Endodermal cell (in vitro differentiated cells): ENCODE measurements at regions not wholly inside any gene's neighbourhood (a gene's known extent, or its start where the extent isn't known, plus 50 kb on each side); places are given as distances from the start of the nearest gene placed in this dataset.

Source experiments
- DNase-seq: peaks from one replicate; pipeline ENCODE4 v3.0.0-alpha.2; 2017
- H3K27ac ChIP-seq: 2 replicates; pipeline ENCODE4 v1.5.1; 2013; ENCODE audit warnings: mild to moderate bottlenecking, low read depth, low read length, moderate library complexity
- H3K27me3 ChIP-seq: 2 replicates; pipeline ENCODE4 v1.6.1; 2013; ENCODE audit warnings: mild to moderate bottlenecking, low read length, moderate library complexity; ENCODE audit not compliant: insufficient read depth, control insufficient read depth, poor library complexity, severe bottlenecking
- H3K36me3 ChIP-seq: 2 replicates; pipeline ENCODE4 v1.7.0; 2013; ENCODE audit warnings: mild to moderate bottlenecking, low read length, moderate library complexity; ENCODE audit not compliant: control insufficient read depth, insufficient read depth
- H3K4me1 ChIP-seq: one replicate; pipeline ENCODE4 v1.7.0; 2013; ENCODE audit warnings: low read length; ENCODE audit not compliant: control insufficient read depth, insufficient read depth
- H3K4me3 ChIP-seq: 2 replicates; pipeline ENCODE4 v1.5.1; 2013; ENCODE audit warnings: mild to moderate bottlenecking, low read length, moderate library complexity
- H3K9ac ChIP-seq: 2 replicates; pipeline ENCODE4 v1.6.1; 2013; ENCODE audit warnings: mild to moderate bottlenecking, low read length, moderate library complexity; ENCODE audit not compliant: poor library complexity, severe bottlenecking; ENCODE audit errors: extremely low read depth
- H3K9me3 ChIP-seq: 2 replicates; pipeline ENCODE4 v1.6.1; 2013; ENCODE audit warnings: mild to moderate bottlenecking, low read length, moderate library complexity; ENCODE audit not compliant: control insufficient read depth
- H3K27ac Mint-ChIP-seq: 2 replicates; pipeline ENCODE4 v1.8.0; 2020; ENCODE audit warnings: mixed read lengths
- H3K27me3 Mint-ChIP-seq: 2 replicates; pipeline ENCODE4 v1.8.0; 2021; ENCODE audit warnings: mild to moderate bottlenecking, mixed read lengths; ENCODE audit not compliant: insufficient read depth
- H3K36me3 Mint-ChIP-seq: 2 replicates; pipeline ENCODE4 v1.8.0; 2020; ENCODE audit warnings: low read depth, mixed read lengths
- H3K4me1 Mint-ChIP-seq: 2 replicates; pipeline ENCODE4 v1.8.0; 2020; ENCODE audit warnings: mixed read lengths
- H3K4me3 Mint-ChIP-seq: 2 replicates; pipeline ENCODE4 v1.8.0; 2020; ENCODE audit warnings: mild to moderate bottlenecking, moderate library complexity, mixed read lengths
- H3K9me3 Mint-ChIP-seq: 2 replicates; pipeline ENCODE4 v1.8.0; 2020; ENCODE audit warnings: mild to moderate bottlenecking, mixed read lengths
- WGBS, 2 experiments: methylation state at CpG; one replicate each; pipeline versions ENCODE4 v1.1.5 to v1.1.7; 2013; ENCODE audit warnings: missing lambda C conversion rate in 2 of 2, mixed read lengths in 1 of 2; ENCODE audit not compliant: insufficient coverage in 1 of 2, insufficient read length in 1 of 2; 5-methylcytosine and 5-hydroxymethylcytosine counted together
- TF ChIP-seq, protein P1 (sequence below): fragments of 200-600 bp; sonication (generic); conservative IDR thresholded peaks from 2 replicates; pipeline ENCODE4 v1.5.0; 2021; ENCODE audit warnings: antibody characterized with exemption, mild to moderate bottlenecking

DNA sequence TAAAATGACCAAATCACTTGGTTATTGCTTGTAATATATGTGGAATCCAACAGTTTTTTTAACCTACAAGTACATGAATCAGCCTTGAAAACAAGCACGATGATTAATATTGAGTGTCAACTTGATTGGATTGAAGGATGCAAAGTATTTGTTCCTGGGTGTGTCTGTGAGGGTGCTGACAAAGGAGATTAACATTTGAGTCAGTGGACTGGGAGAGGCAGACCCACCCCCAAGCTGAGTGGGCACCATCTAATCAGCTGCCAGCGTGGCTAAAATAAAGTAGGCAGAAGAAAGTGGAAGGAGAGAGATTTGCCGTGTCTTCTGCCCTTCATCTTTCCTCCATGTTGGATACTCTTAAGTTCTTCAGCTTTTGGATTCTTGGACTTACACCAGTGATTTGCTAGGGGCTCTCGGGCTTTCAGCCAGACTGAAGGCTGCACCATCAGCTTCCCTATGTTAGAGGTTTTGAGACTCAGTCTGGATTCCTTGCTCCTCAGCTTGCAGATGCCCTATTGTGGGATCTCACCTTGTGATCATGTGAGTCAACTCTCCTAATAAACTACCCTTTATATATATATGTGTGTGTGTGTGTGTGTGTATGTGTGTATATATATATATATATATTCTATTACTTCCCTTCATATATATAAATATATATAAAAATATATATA lies 118.4 kb upstream of the WDR11 start:
- Histone ChIP-seq H3K4me1 (no peaks in the 10 kb centered on the region), H3K27me3 (no peaks in the 10 kb centered on the region), H3K27ac (no peak overlapping the region), H3K9me3 (no peaks in the 10 kb centered on the region), H3K4me3 (no peak overlapping the region), H3K9ac (no peak overlapping the region), H3K36me3 (no peaks in the 10 kb centered on the region)
- no peak for DNase-seq
- H3K4me1 Mint-ChIP-seq = peaks cover 8% of the 10 kb centered on the region
- TF ChIP-seq, protein P1, sequence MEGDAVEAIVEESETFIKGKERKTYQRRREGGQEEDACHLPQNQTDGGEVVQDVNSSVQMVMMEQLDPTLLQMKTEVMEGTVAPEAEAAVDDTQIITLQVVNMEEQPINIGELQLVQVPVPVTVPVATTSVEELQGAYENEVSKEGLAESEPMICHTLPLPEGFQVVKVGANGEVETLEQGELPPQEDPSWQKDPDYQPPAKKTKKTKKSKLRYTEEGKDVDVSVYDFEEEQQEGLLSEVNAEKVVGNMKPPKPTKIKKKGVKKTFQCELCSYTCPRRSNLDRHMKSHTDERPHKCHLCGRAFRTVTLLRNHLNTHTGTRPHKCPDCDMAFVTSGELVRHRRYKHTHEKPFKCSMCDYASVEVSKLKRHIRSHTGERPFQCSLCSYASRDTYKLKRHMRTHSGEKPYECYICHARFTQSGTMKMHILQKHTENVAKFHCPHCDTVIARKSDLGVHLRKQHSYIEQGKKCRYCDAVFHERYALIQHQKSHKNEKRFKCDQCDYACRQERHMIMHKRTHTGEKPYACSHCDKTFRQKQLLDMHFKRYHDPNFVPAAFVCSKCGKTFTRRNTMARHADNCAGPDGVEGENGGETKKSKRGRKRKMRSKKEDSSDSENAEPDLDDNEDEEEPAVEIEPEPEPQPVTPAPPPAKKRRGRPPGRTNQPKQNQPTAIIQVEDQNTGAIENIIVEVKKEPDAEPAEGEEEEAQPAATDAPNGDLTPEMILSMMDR = no peak
- H3K9me3 Mint-ChIP-seq = no peaks in the 10 kb centered on the region
- no peaks in the 10 kb centered on the region for H3K36me3 Mint-ChIP-seq
- no peak overlapping the region for H3K4me3 Mint-ChIP-seq
- H3K27ac Mint-ChIP-seq = no peak overlapping the region
- no peaks in the 10 kb centered on the region for H3K27me3 Mint-ChIP-seq
- WGBS, 2 experiments = 96% methylated on average over 4 of the region's 4 CpGs

DNA sequence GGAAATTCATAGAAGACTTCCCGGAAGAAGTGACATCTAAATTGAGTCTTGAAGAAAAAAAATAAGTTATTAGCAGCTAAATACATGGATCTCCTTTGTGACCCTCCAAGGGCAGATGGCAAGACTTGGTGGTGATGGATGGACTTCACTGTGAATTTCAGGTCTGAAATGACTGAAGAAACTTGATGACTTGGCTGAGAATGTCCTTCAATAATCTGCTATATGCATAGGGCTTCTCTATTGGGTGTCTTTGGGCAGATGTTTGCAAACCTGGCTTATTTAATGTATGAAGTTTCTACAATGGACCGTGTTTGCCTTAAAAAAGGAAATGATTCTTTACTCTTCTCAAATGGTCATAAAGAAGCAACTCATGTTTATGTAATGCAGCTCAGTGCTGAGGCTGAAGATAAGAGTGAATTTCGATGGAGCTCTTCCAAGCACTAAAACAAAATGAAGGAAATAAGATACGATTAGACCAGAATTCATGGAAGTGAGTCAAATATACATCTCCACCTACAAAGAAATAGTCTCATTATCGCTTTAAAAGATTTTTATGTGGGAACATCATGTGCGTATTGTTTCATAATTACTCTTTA lies 116.6 kb upstream of the WDR11 start:
- H3K4me1 ChIP-seq = peaks cover 9% of the 10 kb centered on the region
- H3K4me3 ChIP-seq = no peak overlapping the region
- no peaks in the 10 kb centered on the region for H3K36me3 ChIP-seq
- no peak overlapping the region for H3K4me3 Mint-ChIP-seq
- H3K27ac ChIP-seq = no peak overlapping the region
- no peaks in the 10 kb centered on the region for H3K9me3 ChIP-seq
- WGBS, 2 experiments = 96 to 99% methylated on average over 4 to 6 of the region's 6 CpGs
- H3K27me3 Mint-ChIP-seq = no peaks in the 10 kb centered on the region
- no peak overlapping the region for H3K9ac ChIP-seq
- H3K4me1 Mint-ChIP-seq = peaks cover 25% of the 10 kb centered on the region
- H3K36me3 Mint-ChIP-seq = no peaks in the 10 kb centered on the region
- TF ChIP-seq, protein P1 = no peak
- no peak for DNase-seq
- no peaks in the 10 kb centered on the region for H3K9me3 Mint-ChIP-seq
- no peak overlapping the region for H3K27ac Mint-ChIP-seq
- no peaks in the 10 kb centered on the region for H3K27me3 ChIP-seq

DNA sequence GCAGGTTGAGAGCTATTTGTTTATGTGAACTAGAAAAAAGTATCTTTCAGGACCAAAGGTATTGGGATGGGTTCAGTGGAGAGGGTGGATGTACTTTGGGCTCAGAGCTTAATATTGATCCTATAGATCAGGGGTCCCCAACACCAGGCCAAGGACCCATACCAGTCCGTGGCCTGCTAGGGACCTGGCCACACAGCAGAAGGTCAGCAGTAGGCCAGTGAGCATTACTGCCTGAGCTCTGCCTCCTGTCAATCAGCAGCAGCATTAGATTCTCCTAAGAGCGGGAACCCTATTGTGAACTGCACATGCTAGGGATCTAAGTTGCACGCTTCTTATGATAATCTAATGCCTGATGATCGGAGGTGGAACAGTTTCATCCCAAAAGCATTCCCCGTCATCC lies 115.8 kb upstream of the WDR11 start:
- H3K4me3 Mint-ChIP-seq = no peak overlapping the region

More for the DNA sequence above, 115.8 kb upstream of the WDR11 start:
- Histone ChIP-seq H3K9me3 (no peaks in the 10 kb centered on the region), H3K27ac (no peak overlapping the region), H3K27me3 (no peaks in the 10 kb centered on the region), H3K36me3 (no peaks in the 10 kb centered on the region), H3K4me3 (no peak overlapping the region), H3K9ac (no peak overlapping the region), H3K4me1 (peaks cover 9% of the 10 kb centered on the region)
- Mint-ChIP-seq H3K4me1 (peaks cover 26% of the 10 kb centered on the region), H3K36me3 (no peaks in the 10 kb centered on the region), H3K27ac (no peak overlapping the region), H3K9me3 (no peaks in the 10 kb centered on the region), H3K27me3 (no peaks in the 10 kb centered on the region)
- TF ChIP-seq, protein P1 = no peak
- no peak for DNase-seq
- 89 to 90% methylated on average over 4 to 5 of the region's 5 CpGs for WGBS, 2 experiments
